Neural crest cell (in vitro differentiated cells): ENCODE measurements at regions not wholly inside any gene's neighbourhood (a gene's known extent, or its start where the extent isn't known, plus 50 kb on each side); places are given as distances from the start of the nearest gene placed in this dataset.

Source experiments
- DNase-seq: peaks from one replicate; pipeline ENCODE4 v3.0.0; 2021; ENCODE audit warnings: low read depth, mixed read lengths, low spot score
- H3K27ac Mint-ChIP-seq: one replicate; pipeline ENCODE4 v1.8.0; 2021; ENCODE audit warnings: mild to moderate bottlenecking, mixed read lengths; ENCODE audit not compliant: unreplicated experiment
- H3K27me3 Mint-ChIP-seq: 2 replicates; pipeline ENCODE4 v1.8.0; 2021; ENCODE audit warnings: low read depth, mild to moderate bottlenecking, mixed read lengths
- H3K36me3 Mint-ChIP-seq: 2 replicates; pipeline ENCODE4 v1.8.0; 2021; ENCODE audit warnings: low read depth, mild to moderate bottlenecking, mixed read lengths
- H3K4me1 Mint-ChIP-seq: 2 replicates; pipeline ENCODE4 v1.8.0; 2021; ENCODE audit warnings: mixed read lengths
- H3K4me3 Mint-ChIP-seq: one replicate; pipeline ENCODE4 v1.8.0; 2021; ENCODE audit warnings: mild to moderate bottlenecking, mixed read lengths
- H3K9me3 Mint-ChIP-seq: 2 replicates; pipeline ENCODE4 v1.8.0; 2021; ENCODE audit warnings: mixed read lengths
- CTCF ChIP-seq: fragments of 200-600 bp; sonication (generic); conservative IDR thresholded peaks from 2 replicates; pipeline ENCODE4 v1.5.0; 2021; ENCODE audit warnings: antibody characterized with exemption, mild to moderate bottlenecking

DNA sequence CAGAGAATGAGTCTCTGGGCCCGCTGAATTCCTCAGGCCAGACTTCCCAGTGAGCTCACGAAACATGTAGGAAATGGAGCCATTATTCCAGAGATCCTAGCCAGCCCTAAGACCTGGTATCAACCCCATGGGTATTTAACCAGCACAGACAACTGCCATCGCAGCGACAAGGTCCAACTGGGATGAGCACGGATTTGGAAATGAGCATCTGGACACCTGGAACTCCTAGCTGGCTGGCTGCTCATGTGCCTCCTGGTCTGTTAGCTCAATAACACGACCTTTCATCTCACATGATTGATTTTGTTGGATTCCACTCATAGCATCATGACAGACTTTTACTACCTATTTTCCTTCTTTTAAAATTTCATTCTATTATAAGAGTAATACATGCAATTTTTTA, 51.0 kb downstream of the POU3F3 start:
- TF ChIP-seq CTCF: no peak
- Mint-ChIP-seq H3K27me3 (peaks cover 2% of the 10 kb centered on the region), H3K27ac (no peak overlapping the region), H3K4me3 (no peak overlapping the region), H3K4me1 (no peaks in the 10 kb centered on the region), H3K9me3 (no peaks in the 10 kb centered on the region), H3K36me3 (no peaks in the 10 kb centered on the region)
- no peak for DNase-seq

DNA sequence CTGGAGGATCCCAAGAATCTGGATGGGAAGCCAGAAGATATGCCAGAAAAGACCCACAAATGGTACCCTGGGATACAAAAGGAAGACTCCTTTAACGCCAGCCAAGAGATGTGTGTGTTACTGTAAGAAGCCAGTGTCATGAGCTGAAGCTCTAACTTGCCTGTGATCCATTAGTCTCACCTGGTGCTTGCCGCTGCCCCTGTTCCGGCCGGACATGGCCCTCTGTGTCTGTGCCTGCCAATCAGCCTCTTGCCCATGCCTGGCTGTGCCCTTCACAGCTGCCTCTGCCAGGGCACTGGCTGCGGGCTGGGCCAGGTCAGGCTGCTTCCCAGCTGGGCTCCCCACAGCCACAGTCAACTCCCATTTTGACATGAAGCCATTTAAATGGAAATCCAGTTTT, 55.4 kb downstream of the POU3F3 start:
- Mint-ChIP-seq H3K27ac (no peak overlapping the region), H3K4me3 (no peak overlapping the region), H3K9me3 (no peaks in the 10 kb centered on the region), H3K27me3 (no peaks in the 10 kb centered on the region), H3K36me3 (no peaks in the 10 kb centered on the region), H3K4me1 (no peaks in the 10 kb centered on the region)
- no peak for TF ChIP-seq CTCF
- no peak for DNase-seq

- TF ChIP-seq CTCF: no peak
- no peak overlapping the region for H3K4me3 Mint-ChIP-seq
Observed at GRCh38 chr2:104914509-104914908, 60.6 kb downstream of the POU3F3 start.

DNA sequence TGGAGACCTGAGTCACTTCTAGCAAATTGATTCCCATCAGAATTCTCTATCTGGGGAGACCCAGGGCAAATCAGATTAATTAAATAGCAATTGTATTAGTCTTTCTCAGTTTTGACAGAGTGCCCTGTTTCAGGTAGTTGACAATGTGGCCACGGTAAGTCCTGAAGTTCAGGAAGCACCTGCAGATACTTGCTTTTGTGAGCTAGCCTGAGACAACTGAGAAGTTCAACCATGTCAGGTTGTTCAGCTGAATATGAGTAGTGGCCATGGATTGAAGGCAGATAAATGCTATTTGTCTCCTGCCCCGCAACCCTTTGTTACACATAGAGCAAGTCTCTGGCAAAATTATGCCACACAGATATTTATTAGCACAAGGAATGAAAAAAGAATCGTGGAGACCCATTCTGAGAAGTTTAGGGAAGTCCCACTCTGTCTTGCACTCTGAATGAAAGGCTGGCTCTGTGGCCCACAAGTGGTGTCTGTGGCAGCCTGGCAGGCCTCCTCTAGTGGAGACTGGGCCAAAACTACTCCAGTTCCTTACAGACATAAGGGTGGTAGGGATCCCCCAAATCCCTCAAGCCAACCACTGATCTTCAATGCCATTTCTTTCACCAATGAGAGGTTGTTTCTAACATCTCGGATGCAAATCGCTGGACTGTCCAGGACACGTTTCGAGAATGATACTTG, 61.3 kb downstream of the POU3F3 start:
- Mint-ChIP-seq H3K27me3 (no peaks in the 10 kb centered on the region), H3K27ac (no peak overlapping the region), H3K9me3 (peaks cover 5% of the 10 kb centered on the region), H3K4me1 (no peaks in the 10 kb centered on the region), H3K4me3 (no peak overlapping the region), H3K36me3 (no peaks in the 10 kb centered on the region)
- TF ChIP-seq CTCF: no peak
- no peak for DNase-seq

More at GRCh38 chr2:104914509-104914908, 60.6 kb downstream of the POU3F3 start:
- no peaks in the 10 kb centered on the region for H3K4me1 Mint-ChIP-seq
- no peak for DNase-seq
- H3K36me3 Mint-ChIP-seq: no peaks in the 10 kb centered on the region
- H3K27ac Mint-ChIP-seq: no peak overlapping the region
- peaks cover 3% of the 10 kb centered on the region for H3K9me3 Mint-ChIP-seq
- H3K27me3 Mint-ChIP-seq: no peaks in the 10 kb centered on the region

DNA sequence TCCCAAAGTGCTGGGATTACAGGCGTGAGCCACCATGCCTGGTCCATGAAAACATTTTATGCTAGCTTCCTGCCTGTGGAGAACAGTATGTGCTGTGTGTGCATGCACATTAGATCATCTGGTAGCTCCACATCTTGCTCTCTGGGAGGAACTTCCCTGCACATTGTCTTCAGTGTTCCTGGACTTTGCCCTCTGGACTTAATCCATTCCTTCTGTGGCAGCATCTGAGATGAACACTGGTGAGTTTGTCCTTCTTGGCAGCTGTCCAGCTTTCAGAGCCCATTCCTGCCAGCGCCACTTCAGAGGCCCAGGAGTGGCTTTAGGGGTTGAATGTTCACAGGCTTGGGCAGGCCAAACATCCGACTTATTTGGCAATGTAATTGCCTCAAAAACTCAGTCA, 65.2 kb downstream of the POU3F3 start:
- Mint-ChIP-seq H3K9me3 (peaks cover 7% of the 10 kb centered on the region), H3K27ac (no peak overlapping the region), H3K4me1 (no peaks in the 10 kb centered on the region), H3K4me3 (no peak overlapping the region), H3K27me3 (no peaks in the 10 kb centered on the region), H3K36me3 (no peaks in the 10 kb centered on the region)
- TF ChIP-seq CTCF: no peak
- DNase-seq: no peak
